HCT116 (cell line): ENCODE measurements at regions not wholly inside any gene's neighbourhood (a gene's known extent, or its start where the extent isn't known, plus 50 kb on each side); places are given as distances from the start of the nearest gene placed in this dataset.
"Not testable (repeated sequence)": the region's sequence is repeated elsewhere in the genome, so short reads cannot be mapped to it uniquely, and the experiment has no call there.

ENCODE experiments used
- CEBPB ChIP-seq: IDR thresholded peaks from 2 replicates; pipeline ENCODE4 v1.6.1; 2012; ENCODE audit warnings: low read depth
- EZH2 ChIP-seq: fragments of 200-600 bp; sonication (generic); IDR thresholded peaks from 2 replicates; pipeline ENCODE4 v1.6.1; 2017; ENCODE audit warnings: antibody characterized with exemption, mixed run types
- MAX ChIP-seq: IDR thresholded peaks from 2 replicates; pipeline ENCODE4 v1.6.1; 2012
- POLR2A ChIP-seq: IDR thresholded peaks from 2 replicates; pipeline ENCODE4 v1.7.0; 2011; ENCODE audit warnings: borderline replicate concordance; ENCODE audit not compliant: insufficient read depth, insufficient read length; ENCODE audit errors: extremely low read depth
- TF ChIP-seq, protein P1 (sequence below): IDR thresholded peaks from 2 replicates; pipeline ENCODE4 v1.6.1; 2012; ENCODE audit warnings: low read depth

DNA sequence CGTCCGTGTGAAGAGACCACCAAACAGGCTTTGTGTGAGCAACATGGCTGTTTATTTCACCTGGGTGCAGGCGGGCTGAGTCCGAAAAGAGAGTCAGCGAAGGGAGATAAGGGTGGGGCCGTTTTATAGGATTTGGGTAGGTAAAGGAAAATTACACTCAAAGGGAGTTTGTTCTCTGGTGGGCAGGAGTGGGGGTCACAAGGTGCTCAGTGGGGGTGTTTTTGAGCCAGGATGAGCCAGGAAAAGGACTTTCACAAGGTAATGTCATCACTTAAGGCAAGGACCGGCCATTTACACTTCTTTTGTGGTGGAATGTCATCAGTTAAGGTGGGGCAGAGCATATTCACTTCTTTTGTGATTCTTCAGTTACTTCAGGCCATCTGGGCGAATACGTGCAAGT is 488.7 kb upstream of the ZP4 start:
- not testable (repeated sequence) for TF ChIP-seq MAX, POLR2A, CEBPB, EZH2
- TF ChIP-seq, protein P1, sequence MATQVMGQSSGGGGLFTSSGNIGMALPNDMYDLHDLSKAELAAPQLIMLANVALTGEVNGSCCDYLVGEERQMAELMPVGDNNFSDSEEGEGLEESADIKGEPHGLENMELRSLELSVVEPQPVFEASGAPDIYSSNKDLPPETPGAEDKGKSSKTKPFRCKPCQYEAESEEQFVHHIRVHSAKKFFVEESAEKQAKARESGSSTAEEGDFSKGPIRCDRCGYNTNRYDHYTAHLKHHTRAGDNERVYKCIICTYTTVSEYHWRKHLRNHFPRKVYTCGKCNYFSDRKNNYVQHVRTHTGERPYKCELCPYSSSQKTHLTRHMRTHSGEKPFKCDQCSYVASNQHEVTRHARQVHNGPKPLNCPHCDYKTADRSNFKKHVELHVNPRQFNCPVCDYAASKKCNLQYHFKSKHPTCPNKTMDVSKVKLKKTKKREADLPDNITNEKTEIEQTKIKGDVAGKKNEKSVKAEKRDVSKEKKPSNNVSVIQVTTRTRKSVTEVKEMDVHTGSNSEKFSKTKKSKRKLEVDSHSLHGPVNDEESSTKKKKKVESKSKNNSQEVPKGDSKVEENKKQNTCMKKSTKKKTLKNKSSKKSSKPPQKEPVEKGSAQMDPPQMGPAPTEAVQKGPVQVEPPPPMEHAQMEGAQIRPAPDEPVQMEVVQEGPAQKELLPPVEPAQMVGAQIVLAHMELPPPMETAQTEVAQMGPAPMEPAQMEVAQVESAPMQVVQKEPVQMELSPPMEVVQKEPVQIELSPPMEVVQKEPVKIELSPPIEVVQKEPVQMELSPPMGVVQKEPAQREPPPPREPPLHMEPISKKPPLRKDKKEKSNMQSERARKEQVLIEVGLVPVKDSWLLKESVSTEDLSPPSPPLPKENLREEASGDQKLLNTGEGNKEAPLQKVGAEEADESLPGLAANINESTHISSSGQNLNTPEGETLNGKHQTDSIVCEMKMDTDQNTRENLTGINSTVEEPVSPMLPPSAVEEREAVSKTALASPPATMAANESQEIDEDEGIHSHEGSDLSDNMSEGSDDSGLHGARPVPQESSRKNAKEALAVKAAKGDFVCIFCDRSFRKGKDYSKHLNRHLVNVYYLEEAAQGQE = not testable (repeated sequence)
